BE2C (cell line): ENCODE measurements at regions not wholly inside any gene's neighbourhood (a gene's known extent, or its start where the extent isn't known, plus 50 kb on each side); places are given as distances from the start of the nearest gene placed in this dataset.

Source experiments
- DNase-seq: peaks from one replicate; pipeline ENCODE4 v3.0.0-alpha.2; 2020
- H3K27me3 ChIP-seq: fragments of 250-450 bp; sonication (Bioruptor Pico); 2 replicates; pipeline ENCODE4 v1.5.1; 2020; ENCODE audit warnings: mild to moderate bottlenecking
- H3K36me3 ChIP-seq: fragments of 250-450 bp; sonication (Bioruptor Pico); 2 replicates; pipeline ENCODE4 v1.5.1; 2020; ENCODE audit warnings: mild to moderate bottlenecking
- H3K4me1 ChIP-seq: fragments of 250-450 bp; sonication (Bioruptor Pico); 2 replicates; pipeline ENCODE4 v1.5.1; 2020
- H3K4me3 ChIP-seq: 2 replicates; pipeline ENCODE4 v1.5.1; 2011; ENCODE audit warnings: low read depth, low read length
- H3K9me3 ChIP-seq: fragments of 250-450 bp; sonication (Bioruptor Pico); 2 replicates; pipeline ENCODE4 v1.5.1; 2020
- CTCF ChIP-seq: IDR thresholded peaks from 2 replicates; pipeline ENCODE4 v1.5.1; 2012; ENCODE audit warnings: mild to moderate bottlenecking, low read depth, low read length

DNA sequence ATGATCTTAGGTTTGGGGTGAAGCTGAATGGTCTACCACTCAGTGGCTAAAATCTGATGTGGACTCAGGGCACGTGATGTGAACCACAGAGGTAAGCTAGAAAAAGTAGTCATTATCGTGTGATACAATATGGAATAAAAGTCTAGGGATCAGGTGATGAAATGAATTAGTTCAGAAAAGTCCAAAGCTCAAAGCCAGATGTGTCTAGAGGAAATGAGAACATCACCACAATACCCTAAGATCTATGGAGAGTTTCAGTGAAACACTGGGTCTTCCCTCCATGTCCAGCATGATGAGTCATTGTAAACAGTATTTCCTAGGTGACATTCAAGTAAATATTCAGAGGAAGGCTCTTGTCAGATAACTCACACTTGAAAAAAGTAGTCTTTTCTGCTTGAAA, 1257.4 kb upstream of the ZEB2 start:
- Histone ChIP-seq H3K9me3 (no peaks in the 10 kb centered on the region), H3K27me3 (no peaks in the 10 kb centered on the region), H3K4me1 (no peaks in the 10 kb centered on the region), H3K36me3 (no peaks in the 10 kb centered on the region), H3K4me3 (no peak overlapping the region)
- TF ChIP-seq CTCF = no peak
- no peak for DNase-seq

GRCh38 chr2:145775591-145775990, 1255.7 kb upstream of the ZEB2 start:
- TF ChIP-seq CTCF = no peak
- Histone ChIP-seq H3K9me3 (no peaks in the 10 kb centered on the region), H3K4me1 (no peaks in the 10 kb centered on the region), H3K4me3 (no peak overlapping the region), H3K36me3 (no peaks in the 10 kb centered on the region), H3K27me3 (no peaks in the 10 kb centered on the region)
- DNase-seq = no peak

GRCh38 chr2:145771525-145771924, 1251.6 kb upstream of the ZEB2 start:
- Histone ChIP-seq H3K9me3 (no peaks in the 10 kb centered on the region), H3K4me3 (no peak overlapping the region), H3K36me3 (no peaks in the 10 kb centered on the region), H3K4me1 (no peaks in the 10 kb centered on the region), H3K27me3 (no peaks in the 10 kb centered on the region)
- no peak for DNase-seq
- no peak for TF ChIP-seq CTCF

- Histone ChIP-seq H3K27me3 (no peaks in the 10 kb centered on the region), H3K4me3 (no peak overlapping the region), H3K9me3 (no peaks in the 10 kb centered on the region), H3K36me3 (no peaks in the 10 kb centered on the region), H3K4me1 (no peaks in the 10 kb centered on the region)
- DNase-seq = no peak
- TF ChIP-seq CTCF = no peak
Observed at GRCh38 chr2:145769011-145769716, 1249.2 kb upstream of the ZEB2 start.

DNA sequence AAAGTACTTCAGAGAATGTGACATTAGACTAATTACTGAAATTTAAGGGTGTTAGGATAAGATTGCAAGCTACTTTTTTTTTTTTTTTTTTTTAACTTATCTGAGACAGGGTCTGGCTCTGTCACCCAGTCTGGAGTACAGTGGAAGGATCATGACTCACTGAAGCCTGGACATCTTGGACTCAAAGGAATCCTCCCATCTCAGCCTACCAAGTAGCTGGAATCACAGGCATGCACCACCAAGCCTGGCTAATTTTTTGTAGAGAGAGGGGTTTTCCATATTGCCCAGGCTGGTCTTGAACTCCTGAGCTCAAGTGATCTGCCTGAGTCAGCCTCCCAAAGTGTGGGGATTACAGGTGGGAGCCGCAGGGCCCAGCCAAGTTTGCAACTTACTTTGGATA, 1246.0 kb upstream of the ZEB2 start:
- DNase-seq = no peak
- Histone ChIP-seq H3K36me3 (no peaks in the 10 kb centered on the region), H3K27me3 (no peaks in the 10 kb centered on the region), H3K4me3 (no peak overlapping the region), H3K9me3 (no peaks in the 10 kb centered on the region), H3K4me1 (no peaks in the 10 kb centered on the region)
- no peak for TF ChIP-seq CTCF

DNA sequence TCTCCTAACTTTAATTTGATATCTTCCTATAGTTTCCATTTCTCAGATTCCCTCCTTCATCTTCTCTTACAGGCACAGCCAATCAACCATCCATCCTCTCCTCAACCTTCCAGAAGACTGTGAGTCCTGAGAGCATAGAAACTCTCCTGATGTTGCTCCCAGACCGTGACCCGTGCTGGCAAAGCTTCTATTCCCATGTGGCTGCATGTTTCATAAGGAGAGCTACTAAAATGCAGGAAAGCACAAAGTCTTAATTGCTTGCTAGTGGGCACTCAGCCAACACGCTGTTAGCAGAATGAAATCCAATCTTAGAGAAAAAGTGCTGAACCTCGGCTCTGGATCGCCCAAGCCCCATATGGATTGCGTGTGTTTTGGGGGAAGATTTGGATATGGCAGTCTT, 1244.7 kb upstream of the ZEB2 start:
- no peaks in the 10 kb centered on the region for H3K9me3 ChIP-seq
- TF ChIP-seq CTCF = no peak
- no peaks in the 10 kb centered on the region for H3K27me3 ChIP-seq
- peak; percentile 59 for DNase-seq
- no peaks in the 10 kb centered on the region for H3K4me1 ChIP-seq
- no peaks in the 10 kb centered on the region for H3K36me3 ChIP-seq
- no peak overlapping the region for H3K4me3 ChIP-seq
